Cardiac fibroblast (primary cell): ENCODE measurements at regions not wholly inside any gene's neighbourhood (a gene's known extent, or its start where the extent isn't known, plus 50 kb on each side); places are given as distances from the start of the nearest gene placed in this dataset.

Source experiments
- DNase-seq, 2 donors: peaks; one replicate each; pipeline versions ENCODE4 v3.0.0 to v3.0.0-alpha.2; 2010; ENCODE audit warnings: low read depth in 2 of 2
- H3K4me3 ChIP-seq, 2 donors: replicated peaks in 1 of 2; 1 replicate in 1 of 2; 2 replicates in 1 of 2; pipeline ENCODE4 v1.5.1; 2011; ENCODE audit warnings: low read depth in 2 of 2, low read length in 2 of 2, mild to moderate bottlenecking in 2 of 2, moderate library complexity in 1 of 2
- TF ChIP-seq, protein P1 (sequence below): IDR thresholded peaks from one replicate; pipeline ENCODE4 v1.5.1; 2011; ENCODE audit warnings: low read depth, mild to moderate bottlenecking, low read length, inconsistent platforms

DNA sequence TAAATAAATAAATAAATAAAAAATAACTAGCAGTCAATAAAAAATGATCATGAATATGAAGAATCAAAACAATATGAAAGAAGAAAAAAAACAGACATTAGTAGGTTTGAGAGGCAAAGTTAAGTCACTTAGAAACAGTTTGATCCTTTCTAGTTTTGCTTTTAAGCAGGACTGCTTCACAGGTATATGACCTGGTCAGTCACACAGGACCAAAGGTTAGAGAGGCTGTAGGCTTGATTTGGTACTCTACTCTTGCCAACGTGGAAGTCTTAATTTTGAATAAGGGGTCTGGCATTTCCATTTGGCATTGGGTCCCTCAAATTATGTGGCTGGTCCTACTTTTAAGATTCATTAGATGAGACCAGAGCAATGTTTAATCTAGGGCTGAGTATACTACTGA is 441.7 kb upstream of the NECTIN3 start:
- TF ChIP-seq, protein P1, sequence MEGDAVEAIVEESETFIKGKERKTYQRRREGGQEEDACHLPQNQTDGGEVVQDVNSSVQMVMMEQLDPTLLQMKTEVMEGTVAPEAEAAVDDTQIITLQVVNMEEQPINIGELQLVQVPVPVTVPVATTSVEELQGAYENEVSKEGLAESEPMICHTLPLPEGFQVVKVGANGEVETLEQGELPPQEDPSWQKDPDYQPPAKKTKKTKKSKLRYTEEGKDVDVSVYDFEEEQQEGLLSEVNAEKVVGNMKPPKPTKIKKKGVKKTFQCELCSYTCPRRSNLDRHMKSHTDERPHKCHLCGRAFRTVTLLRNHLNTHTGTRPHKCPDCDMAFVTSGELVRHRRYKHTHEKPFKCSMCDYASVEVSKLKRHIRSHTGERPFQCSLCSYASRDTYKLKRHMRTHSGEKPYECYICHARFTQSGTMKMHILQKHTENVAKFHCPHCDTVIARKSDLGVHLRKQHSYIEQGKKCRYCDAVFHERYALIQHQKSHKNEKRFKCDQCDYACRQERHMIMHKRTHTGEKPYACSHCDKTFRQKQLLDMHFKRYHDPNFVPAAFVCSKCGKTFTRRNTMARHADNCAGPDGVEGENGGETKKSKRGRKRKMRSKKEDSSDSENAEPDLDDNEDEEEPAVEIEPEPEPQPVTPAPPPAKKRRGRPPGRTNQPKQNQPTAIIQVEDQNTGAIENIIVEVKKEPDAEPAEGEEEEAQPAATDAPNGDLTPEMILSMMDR: no peak
- no peak overlapping the region for H3K4me3 ChIP-seq
- DNase-seq: no peak

DNA sequence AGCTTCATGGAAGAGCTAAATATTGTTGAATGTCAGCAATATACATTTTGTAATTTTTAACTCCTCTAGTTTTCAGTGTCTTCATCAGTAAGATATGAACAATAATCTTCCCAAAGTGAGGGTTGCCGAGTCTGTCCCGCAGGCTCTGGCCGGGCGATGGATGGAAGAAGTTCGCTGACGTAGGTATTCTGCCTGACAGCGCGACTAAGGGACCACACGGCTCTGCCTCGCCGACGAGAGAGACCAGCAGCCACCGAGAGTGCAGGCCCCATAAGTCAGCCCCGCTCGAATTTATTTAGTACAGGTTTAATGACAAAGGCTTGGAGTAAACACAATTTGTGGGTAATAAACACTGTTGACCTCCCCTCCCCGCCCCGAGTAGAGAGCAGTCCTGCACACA is 427.4 kb upstream of the NECTIN3 start:
- TF ChIP-seq, protein P1: no peak
- DNase-seq: no peak
- no peak overlapping the region for H3K4me3 ChIP-seq

DNA sequence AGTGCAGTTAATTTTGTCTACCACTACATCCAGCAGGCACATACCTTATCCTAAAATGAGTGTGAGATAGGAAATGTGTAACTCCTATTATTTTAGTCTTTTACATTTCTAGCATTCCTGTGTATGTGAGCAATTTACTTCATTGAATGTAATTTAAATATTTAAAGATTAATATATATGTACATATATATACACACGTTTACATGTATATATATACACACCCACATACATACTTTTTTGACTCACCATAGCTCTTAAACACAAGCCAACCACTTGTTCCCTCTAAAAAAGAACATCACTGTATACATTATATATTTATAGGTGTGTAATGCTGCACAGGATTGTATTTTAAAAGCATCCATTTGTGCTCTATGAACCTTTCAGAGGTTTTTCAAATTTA is 425.6 kb upstream of the NECTIN3 start:
- TF ChIP-seq, protein P1: no peak
- DNase-seq: no peak
- no peak overlapping the region for H3K4me3 ChIP-seq

DNA sequence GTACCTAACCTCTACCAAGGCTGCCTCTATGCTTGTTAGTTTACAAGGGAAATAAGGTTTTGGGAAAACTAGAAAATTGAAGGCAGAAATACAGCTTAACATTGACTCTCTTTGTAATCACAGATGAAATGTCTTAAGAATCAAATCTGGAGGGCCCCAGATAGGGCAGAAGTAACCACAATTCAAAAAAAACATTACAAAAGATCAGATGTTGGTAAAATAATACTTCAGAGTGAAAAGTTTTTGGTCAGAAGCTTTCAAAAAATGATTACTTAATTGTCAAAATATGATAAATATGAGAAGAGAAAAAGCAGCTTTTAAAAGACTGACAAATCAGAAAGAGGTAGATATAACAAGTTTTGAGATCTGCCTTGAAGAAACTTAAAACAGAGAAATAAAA is 425.1 kb upstream of the NECTIN3 start:
- no peak overlapping the region for H3K4me3 ChIP-seq
- TF ChIP-seq, protein P1: no peak
- DNase-seq: peak in 1 of 2 donors; percentile 18

DNA sequence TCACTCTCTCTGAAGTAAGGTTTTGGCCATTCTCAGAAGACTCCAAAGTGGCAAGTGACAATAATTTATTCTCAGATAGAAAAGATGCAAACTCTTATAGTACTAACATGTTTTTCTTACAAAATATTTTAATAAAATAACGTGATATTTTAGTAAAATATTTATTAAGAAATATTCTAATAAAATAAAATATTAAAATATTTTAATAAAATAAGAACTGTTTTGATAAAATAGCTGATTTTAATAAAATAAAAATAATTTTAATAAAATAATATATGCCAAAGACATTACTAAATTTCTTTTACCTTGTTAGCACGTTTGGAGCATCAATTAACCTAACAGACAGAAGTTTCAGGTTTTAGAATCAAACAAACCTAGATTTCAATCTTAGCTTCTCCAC is 424.0 kb upstream of the NECTIN3 start:
- DNase-seq: no peak
- H3K4me3 ChIP-seq: no peak overlapping the region
- TF ChIP-seq, protein P1: no peak

DNA sequence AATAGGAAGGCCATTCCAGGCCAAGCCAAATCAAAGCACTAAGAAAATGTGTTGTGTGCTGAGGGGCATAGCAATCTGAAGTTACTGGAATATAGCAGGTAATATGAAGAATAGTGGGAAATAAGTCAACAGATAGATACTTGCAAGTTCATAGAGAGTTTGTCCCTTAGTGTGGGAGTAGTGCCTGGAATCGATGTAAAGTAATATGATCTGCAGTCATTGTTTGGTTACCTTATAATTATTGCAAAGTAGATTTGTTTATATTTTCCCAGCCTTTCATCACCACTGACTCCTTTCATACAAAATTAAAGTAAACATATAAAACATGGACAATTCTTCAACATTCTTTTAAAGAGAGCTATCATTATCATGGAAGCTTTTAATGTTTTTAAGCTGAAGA is 420.9 kb upstream of the NECTIN3 start:
- no peak overlapping the region for H3K4me3 ChIP-seq

More for the DNA sequence above, 420.9 kb upstream of the NECTIN3 start:
- no peak for DNase-seq
- TF ChIP-seq, protein P1: no peak
